NCI-H748 (cell line): ENCODE measurements at regions not wholly inside any gene's neighbourhood (a gene's known extent, or its start where the extent isn't known, plus 50 kb on each side); places are given as distances from the start of the nearest gene placed in this dataset.

Source experiments
- DNase-seq: peaks from one replicate; lab custom pipeline; 2025; ENCODE audit not compliant: unreplicated experiment; lab: John Stamatoyannopoulos, UW

GRCh38 chr12:68102731-68103130 is 56.8 kb downstream of the IFNG start:
- no peak for DNase-seq

DNA sequence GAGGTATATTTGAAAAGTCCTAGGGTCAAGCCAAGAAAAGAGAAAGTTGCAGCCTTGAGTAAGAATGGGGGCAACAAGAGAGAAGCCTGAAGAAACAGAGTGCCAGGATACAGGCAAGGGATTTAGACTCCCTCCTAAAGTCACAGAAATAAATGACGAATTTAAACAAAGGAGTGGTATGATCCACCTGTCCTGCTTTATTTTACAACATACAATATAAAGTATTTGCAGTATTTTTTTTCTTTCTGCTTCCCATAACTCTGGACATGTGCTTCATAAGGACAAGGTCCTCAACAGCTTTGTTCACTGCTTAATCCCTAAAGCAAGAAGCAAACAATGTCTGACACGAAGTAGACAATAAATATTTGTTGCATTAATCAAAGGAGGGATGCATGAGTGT is 57.4 kb downstream of the IFNG start:
- DNase-seq: no peak

GRCh38 chr12:68100241-68100640 is 59.3 kb downstream of the IFNG start:
- peak; percentile 6 for DNase-seq

DNA sequence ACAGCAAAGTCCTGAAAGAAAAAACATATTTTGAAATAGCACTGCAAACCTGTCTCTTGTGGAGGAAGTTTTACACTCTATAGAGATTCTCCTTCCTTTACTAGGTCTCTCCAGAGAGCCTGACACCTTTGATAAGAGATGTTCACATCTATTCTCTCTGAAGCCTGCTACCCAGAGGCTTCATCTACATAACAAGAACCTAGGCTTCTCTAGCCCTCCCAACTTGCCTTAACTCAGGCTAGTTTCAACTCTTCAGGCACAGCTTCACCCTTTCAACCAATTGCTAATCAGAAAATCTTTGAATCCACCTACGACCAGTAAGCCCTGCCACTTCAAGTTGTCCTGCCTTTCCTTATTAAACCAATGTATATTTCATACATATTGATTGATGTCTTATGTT is 60.6 kb downstream of the IFNG start:
- no peak for DNase-seq

DNA sequence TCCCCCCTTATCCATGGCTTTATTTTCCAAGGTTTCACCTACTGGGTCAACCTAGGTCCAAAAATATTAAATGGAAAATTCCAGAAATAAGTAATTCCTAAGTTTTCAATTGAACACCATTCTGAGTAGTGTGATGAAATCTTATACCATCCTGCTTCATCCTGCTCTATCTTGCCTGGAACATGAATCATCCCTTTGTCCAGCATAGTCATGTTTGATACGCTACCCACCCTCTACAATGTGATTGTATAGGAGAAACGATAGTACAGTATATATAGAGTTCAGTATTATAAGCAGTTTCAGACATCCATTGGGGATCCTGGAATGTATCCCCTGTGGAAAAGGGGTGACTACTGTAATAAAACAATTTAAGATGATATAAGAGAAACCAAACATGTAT is 62.2 kb downstream of the IFNG start:
- no peak for DNase-seq

DNA sequence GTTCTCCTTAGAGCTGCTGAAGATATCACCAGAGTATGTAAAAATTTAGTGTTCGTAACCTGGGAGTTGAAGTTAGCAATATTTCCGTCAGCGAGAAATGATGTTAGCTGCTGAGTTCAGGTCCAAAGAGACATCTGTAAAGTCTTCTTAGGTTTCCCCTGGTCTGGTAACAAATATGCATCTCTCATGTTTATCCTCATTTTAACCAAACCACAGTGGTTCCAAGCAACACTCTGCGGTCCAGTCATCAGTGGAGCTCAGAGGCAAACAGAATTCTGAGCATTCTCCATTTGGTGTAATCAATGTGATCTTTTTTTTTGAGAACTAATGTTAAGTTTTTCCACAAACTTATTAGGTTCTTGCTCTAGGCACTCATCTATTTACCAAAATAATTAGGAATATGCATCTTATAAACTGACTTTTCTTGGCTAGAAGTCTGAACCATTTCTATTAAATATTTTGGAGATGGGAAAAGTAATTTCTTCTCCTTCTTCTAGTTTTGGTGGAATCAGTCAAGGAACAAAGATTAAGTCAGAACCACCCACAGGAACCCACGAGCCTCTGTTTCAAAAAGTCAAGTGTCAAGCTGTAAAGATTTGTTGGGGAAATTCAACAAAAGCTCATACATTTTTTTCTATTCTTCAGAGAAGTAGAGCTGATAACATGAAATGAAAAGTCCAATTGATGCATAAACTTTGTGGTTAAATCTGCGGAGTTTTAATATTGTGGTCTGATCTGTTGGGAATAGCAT is 64.7 kb downstream of the IFNG start:
- no peak for DNase-seq

DNA sequence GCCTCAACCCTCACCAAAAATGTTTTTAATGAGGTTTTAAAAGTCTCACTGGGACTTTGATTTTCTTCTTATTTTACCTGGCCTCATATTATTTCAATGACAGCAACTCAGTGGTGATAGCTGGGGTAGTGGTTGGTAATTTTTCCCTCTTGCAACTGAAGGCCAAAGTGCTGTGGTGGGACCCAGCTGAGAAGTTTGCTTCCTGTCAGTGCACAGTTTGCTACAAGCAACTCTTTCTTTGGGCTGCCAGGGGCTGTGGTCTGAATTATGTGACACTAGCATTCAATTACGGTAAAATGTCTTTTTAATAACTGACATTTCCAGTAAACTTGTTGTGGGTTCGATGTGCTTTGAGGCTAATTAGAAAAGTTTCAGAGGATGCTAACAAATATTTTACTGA is 65.3 kb downstream of the IFNG start:
- no peak for DNase-seq

DNA sequence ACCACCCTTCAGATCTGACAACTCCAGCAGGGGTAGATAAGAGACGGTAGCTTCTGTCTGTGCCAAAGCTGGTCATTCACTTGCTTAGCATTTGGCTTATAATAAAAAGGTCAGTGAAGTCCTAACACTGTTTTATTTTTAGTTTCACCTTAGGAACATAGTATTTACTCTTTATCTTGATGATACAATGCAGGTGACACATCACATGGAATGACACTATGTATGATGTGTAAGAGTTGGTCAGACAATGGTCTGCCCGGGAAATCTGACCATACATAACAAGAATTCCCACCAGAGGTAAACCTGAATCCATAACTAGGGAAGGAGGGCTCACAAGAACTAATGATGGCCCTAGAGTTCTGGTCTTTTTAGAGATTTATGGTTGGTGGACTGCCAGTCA is 66.6 kb downstream of the IFNG start:
- no peak for DNase-seq

- no peak for DNase-seq
Observed at GRCh38 chr12:68089101-68089500, 70.4 kb downstream of the IFNG start.

GRCh38 chr12:68086019-68086603 is 73.4 kb downstream of the IFNG start:
- DNase-seq: no peak

DNA sequence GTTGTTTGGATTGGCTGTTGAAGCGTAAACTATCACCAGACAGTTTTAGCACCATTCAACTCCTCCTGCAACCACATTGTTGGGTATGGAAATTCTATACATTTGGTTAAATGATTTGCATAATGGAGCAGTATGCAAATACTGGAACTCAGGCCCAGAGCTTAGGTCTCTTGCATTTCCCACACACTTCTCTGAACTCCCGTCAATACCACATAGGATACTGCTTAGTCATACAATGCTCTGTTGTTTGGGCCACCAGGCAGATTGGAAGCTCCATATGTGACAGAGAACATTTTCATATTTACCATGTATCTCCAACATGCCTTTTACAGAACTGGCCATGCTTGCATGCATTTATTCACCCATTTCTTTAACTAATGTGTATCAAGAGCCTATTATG is 78.0 kb downstream of the IFNG start:
- DNase-seq: no peak

- DNase-seq: no peak
Observed at GRCh38 chr12:68080577-68080976, 79.0 kb downstream of the IFNG start.

DNA sequence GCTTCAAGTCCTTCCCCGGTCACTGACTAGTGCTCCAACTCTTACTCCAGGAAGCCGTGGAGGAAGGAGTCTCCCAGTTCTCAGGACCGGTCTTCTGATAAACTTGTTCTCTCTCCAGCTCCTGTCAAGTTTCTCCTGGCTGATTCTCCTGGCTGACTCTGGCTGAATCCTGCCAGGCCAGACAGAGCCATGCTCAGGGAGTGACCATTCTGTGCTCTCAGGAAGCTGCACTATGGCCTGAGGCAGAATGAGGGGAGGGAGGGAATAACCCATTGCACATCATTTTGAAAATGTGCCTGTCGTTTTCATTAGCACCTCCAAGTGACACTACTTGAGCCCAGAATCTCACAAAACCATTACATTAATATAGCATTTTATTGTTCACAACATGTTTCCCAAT is 80.8 kb downstream of the IFNG start:
- DNase-seq: no peak

GRCh38 chr12:68075416-68075815 is 84.1 kb downstream of the IFNG start:
- no peak for DNase-seq

DNA sequence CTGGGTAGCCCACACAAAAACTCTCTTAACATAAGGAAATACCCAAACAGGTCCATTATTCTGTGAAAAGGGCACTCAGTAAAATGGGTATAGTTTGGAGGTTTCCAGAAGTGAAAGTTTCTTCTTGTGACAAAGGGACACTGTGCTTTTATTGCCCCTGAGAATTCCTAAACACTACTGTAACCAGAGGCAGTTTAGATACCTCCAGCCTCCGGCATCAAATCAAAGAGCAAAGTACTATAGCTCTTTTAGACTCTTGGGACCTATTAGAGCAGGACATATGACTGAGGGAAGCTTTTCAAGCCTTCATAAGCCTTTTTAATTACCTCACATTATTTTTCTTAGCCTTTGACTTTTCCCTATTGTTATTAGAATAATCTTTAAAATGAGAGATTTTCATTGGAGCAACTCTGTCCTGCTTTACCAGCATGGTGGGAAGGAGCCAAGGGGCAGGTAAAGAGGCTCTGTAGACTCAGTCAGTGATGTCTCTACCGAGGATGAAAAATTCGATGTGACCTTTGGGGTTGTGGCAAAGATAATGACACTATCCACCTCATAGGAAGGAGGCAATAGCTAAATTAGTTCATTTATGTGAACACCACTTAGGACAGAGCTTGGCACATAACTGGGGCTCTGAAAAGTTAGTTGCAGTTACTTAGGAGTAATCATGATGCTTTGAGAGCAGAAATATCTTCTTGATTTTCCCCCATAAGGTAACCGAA is 85.1 kb downstream of the IFNG start:
- DNase-seq: no peak

DNA sequence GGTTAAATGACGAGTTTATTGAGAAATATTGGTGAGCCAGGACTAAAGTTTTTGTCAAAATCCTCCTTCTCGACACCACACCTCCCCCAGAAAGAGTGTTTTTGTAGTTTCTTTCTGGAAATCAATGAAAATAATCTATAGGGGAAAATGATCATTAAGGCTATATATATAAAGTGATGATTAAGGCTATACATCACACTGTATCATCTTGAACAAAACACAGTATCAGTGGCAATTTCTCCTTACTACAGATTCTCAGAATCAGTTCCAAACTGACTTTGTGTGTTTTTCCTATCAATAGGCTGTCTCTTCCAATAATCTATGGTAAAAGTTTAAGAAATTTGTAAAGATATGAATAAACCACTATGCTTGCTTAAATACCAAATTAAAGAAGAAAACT is 81.7 kb downstream of the IFNG-AS1 start:
- DNase-seq: no peak
